ENCODE measurements at regions not wholly inside any gene's neighbourhood (a gene's known extent, or its start where the extent isn't known, plus 50 kb on each side); places are given as distances from the start of the nearest gene placed in this dataset.

DNA sequence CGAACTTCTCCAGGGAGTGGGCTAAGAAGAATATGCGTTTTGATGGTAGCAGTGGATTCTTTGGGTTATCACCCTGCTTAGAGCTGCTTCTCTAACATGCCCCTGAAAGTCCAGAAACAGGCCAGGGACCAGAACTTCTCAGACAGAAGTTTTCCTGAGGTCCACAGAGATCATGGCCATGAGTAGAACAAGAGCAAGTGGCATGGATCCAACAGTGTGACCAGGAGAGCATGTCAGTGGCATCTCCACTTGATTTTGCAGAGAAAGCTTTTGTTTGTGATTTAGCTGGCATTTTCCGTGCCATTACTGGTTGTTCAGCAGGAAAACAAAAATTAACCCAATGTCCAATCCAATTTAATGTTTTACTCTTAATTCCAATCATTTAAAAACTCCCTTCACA lies 298.5 kb upstream of the CD180 start:
- no peak for DNase-seq (ENCODE audit: low read depth in 4 of 4, low spot score in 3 of 4)

DNA sequence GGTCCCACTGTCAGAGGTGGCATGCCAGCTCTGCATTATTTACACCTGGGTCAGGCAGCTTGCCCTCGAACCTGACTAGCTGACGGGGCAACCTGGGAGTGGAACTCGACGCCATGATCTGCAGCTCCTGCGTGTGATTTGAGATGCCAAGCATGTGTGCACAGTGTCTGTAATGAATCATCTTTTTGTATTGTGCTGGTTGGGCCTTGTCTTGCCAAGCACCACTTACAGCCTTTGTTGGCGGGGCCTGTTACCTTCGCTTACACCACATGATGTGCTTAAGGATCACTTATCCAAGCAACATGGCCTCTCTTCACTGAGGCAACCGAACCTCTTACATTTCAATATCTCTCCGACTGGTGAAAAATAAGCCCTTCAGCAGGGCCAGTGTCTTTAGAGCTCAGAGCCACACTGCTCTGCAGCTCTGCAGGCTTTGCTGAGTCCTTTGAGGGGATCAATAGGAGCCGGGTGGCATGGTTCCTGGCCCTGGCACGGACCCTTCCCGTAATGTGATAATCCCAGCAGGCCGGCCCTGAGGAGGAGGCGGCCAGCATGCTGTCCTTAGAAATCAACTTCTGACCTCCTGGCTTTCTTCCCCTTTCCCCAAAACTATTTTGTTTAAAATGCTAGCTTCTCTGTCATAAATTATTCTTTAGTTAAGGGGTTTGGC lies 297.7 kb upstream of the CD180 start:
- DNase-seq (ENCODE audit: low read depth in 4 of 4, low spot score in 3 of 4), result no peak

DNA sequence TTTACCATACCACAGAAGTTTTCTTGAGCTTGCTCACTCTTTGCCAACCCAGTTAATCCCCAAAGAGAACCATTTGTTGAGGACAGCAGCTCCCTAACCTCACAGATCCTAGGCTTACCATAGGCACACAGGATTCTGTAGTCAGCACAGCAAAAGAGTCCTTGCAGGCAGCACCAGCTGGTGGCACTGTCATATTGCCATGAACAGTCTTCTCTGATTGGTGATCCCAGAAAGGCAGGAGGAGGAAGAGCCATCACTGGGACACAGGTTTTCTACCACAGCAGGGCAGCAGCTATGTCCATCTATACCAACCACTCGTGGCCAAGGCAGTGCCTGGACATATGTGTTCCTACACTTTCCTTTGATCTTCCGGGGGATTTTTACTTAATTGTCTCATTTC lies 297.1 kb upstream of the CD180 start:
- peak in 2 of 4 donors; percentile 7 to 19 for DNase-seq (ENCODE audit: low read depth in 4 of 4, low spot score in 3 of 4)

- DNase-seq (ENCODE audit: low read depth in 4 of 4, low spot score in 3 of 4), result no peak
Observed at GRCh38 chr5:67490543-67491321, 294.1 kb upstream of the CD180 start.

DNA sequence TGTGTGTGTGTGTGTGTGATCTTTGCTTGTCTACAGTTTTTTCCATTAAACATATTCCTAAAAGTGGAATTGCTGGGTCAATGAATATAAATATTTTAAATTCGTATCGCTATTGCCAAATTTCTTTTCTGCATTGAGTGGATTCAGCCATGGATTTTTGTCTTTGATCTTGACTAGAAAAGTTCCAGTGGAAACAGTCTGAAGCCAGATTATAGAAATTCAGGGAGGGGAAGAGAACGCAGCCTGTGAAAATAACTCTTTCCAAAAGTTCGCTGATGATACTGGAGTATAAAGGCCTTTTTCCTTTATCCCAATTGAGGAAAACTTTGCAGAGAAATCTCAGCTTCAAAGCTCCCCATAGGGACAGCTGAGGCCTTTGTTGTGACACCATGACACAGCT lies 292.3 kb upstream of the CD180 start:
- no peak for DNase-seq (ENCODE audit: low read depth in 4 of 4, low spot score in 3 of 4)

DNA sequence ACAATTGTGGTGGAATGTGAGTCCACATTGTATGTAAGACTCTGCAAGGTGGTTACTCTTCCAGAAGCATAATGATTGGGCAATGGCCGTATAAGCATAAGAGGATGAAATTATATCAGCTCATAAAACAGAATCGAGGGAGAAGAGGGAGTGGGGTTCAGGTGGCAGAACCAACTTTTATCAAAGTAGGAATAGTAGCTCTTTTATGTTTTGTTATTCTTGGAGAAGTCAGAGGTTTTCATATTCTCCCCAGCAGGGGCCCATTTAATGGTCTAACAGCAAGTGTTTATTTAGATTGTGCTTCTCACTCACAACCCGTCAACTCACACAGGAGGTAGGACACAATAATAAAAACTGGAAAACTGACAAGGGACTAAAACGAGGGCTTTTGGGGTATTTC lies 291.3 kb upstream of the CD180 start:
- no peak for DNase-seq (ENCODE audit: low read depth in 4 of 4, low spot score in 3 of 4)

GRCh38 chr5:67483453-67484030 lies 286.9 kb upstream of the CD180 start:
- no peak for DNase-seq (ENCODE audit: low read depth in 4 of 4, low spot score in 3 of 4)

GRCh38 chr5:67481362-67481761 lies 284.8 kb upstream of the CD180 start:
- DNase-seq (ENCODE audit: low read depth in 4 of 4, low spot score in 3 of 4), result no peak

DNA sequence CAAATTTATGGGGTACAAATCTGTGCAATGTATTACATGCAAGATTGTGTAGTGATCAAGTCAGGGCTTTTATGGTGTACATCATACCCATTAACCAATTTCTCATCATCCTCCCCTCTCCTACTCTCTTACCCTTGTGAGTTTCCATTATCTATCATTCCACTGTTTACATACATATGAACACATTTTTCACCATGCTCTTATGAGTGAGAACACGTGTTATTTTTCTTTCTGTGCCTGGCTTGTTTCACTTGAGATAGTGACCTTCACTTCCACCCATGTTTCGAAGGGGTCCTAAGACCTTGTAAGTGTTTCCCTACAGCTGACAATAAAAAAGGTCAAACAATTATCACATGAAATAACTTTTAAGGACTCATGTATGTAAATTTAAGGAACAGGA lies 281.7 kb upstream of the CD180 start:
- DNase-seq (ENCODE audit: low read depth in 4 of 4, low spot score in 3 of 4), result no peak

DNA sequence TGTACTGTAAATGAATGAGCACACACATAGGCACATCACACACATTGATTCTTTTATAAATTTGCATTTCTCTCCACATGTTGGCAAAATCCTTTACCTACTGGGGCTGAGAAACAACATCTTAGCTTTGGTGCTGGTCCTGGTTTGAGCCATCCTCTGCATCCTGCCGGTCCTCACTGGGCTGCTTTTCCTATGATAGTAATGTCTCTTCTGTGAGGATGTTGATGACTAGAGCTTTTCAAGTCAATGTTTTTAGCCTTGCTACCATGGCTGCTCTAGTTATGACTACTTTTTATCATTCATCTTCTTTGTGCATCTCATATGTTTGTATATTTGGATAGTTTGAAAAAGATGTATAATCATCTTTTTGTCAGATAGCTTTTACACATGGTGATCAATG lies 280.4 kb upstream of the CD180 start:
- DNase-seq (ENCODE audit: low read depth in 4 of 4, low spot score in 3 of 4), result no peak

- no peak for DNase-seq (ENCODE audit: low read depth in 4 of 4, low spot score in 3 of 4)
Observed at GRCh38 chr5:67476531-67476930, 279.9 kb upstream of the CD180 start.

DNA sequence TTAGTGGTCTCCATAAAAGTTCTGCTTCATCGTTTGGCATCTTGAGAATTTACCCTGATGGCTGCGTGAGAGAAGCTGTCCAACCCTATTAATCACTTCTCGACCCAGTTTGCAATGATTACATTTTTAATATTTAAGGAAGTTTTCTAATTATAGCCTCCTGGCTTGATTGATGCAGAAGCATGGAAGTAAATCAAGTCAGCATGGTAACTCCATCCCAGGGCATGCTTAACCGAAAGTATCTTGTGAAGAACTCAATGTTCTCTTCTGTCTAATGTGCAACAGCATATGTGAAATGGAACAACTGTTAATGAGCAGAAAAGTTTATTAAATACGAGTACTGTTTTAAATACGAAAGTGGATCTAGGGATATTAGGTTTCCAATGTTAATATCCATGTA lies 278.9 kb upstream of the CD180 start:
- DNase-seq (ENCODE audit: low read depth in 4 of 4, low spot score in 3 of 4), result no peak

DNA sequence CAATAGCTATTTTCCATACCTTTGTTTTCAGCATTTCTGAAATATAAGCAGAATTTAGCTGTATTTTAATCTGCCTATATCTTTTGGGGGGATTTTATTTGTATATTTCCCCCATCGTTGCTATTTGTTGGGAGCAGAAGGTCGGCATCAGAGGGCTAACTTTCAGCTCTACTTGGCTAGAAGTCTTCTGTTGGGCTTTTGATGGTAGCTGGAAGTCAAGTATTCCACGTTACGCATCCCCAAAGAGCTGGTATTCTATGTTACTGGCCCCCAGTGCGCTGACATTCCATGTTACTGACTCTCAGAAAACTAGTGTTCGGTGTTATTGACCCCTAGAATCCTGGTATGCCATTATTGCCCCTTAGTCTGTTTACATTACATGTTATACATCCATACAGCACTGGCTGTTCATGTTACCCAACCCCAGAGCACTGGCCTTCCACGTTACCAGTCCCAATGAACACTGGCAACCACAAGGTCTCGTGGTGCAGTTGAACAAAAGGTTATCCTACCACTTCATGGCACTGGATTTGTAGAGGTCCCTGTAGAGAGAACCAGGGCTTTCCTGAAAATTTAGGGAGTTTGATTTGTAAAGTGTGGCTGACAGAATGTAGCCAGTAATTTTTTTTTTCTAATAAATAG lies 278.1 kb upstream of the CD180 start:
- DNase-seq (ENCODE audit: low read depth in 4 of 4, low spot score in 3 of 4), result no peak

DNA sequence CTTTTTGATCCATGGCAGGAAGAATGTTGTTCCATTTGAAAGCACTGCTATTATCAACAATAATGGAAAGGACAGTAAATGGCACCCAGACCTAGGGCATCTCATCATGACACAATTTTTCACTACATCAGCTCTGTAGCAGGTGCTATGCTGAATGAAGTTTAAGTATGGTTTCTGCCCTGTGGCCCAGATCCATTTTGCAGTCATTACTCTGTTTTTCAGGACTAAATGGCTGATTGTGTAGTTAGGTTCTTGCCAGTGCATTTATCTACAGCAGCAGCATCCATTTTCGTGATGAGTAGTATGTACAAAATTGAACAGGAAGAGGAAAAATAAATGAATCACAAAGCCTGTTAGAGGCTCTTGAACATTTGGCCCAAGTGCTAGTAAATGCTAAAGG lies 270.5 kb upstream of the CD180 start:
- no peak for DNase-seq (ENCODE audit: low read depth in 4 of 4, low spot score in 3 of 4)

- no peak for DNase-seq (ENCODE audit: low read depth in 4 of 4, low spot score in 3 of 4)
Observed at GRCh38 chr5:67465537-67466207, 269.1 kb upstream of the CD180 start.

DNA sequence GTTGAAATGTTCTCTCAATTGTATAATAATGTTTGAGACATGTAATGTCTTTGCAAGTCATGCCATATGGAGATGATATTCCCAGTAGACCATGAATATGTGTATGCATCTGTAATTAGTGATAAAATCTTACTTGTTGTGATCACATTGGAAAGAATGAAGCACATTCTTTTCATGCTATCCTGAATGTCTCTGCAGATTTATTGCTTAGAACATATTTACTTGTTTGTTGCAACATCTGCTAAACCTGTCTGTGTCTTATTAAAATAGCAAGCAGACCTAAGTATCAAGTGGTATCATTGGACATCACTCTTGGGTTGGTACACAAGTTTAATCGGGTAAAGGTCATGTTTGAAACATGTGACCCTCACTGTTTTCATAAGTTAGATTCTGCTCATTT lies 265.5 kb upstream of the CD180 start:
- no peak for DNase-seq (ENCODE audit: low read depth in 4 of 4, low spot score in 3 of 4)

- no peak for DNase-seq (ENCODE audit: low read depth in 4 of 4, low spot score in 3 of 4)
Observed at GRCh38 chr5:67459253-67459652, 262.7 kb upstream of the CD180 start.

GRCh38 chr5:67455970-67456369 lies 259.4 kb upstream of the CD180 start:
- no peak for DNase-seq (ENCODE audit: low read depth in 4 of 4, low spot score in 3 of 4)

DNA sequence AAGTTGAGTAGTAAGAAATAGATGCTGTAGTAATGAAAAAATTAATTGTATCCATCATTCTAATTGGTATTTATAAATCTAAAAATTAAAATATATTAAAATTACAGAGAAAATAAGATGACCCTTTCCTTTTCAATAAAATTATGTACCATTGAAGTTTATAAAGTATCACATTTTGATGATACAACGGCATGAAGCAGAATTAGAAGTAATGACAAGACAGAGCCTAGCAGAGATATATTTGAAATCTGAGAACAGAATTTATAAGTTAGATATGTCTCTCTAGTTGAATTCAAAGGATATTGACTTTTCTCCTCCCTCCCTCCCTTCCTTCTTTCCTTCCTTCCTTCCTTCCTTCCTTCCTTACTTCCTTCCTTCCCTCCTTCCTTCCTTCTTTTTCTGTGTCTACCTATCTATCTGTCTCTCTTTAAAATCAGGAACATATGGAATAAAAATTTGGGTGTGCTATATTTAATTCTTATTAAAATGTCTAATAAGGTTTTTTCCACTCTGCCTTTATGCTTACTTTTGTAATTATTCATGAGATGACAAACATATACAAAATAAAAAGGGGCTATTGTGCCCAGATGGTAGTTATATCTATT lies 258.5 kb upstream of the CD180 start:
- DNase-seq (ENCODE audit: low read depth in 4 of 4, low spot score in 3 of 4), result no peak

- no peak for DNase-seq (ENCODE audit: low read depth in 4 of 4, low spot score in 3 of 4)
Observed at GRCh38 chr5:67453111-67453905, 256.7 kb upstream of the CD180 start.

All from right renal pelvis (tissue), 4 donors.